ENCODE measurements at regions not wholly inside any gene's neighbourhood (a gene's known extent, or its start where the extent isn't known, plus 50 kb on each side); places are given as distances from the start of the nearest gene placed in this dataset.
"Not testable (repeated sequence)": the region's sequence is repeated elsewhere in the genome, so short reads cannot be mapped to it uniquely, and the experiment has no call there.

- DNase-seq: no peak
These were observed 427.1 kb upstream of the NOX3 start for GRCh38 chr6:155882527-155883333.

DNA sequence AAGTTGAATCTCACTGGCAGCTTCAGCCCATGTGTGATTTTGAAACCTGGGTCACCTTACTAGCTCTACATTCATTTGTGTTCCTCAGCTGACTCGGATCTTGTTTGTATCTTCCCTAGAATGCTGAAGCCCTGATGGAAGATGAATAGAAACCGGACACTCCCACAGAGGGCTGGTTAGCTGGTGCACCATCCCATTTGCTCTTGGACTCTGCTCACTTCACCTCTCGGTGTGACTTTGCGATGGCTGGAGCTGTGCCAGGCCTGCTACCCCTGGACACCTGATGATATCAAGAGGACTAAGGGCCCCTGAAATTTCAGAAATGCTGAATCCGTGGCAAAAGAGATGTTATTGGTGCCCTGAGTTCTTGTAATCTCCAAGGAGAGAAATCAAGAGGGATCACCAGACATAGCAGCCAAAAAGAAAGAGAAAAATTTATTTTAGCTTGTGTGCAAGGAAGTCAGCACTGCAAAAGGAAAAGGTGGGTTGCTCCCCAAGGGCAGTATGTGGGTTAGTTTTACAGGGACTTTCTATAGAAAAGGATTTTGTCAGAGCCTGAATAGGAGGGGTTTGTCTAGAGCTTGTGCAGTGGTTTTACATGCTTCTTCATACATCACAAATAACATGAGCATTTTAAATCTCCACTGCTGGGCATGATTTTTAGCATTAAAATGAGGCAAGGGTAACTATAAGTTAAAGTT, 426.3 kb upstream of the NOX3 start:
- DNase-seq: no peak

- no peak for DNase-seq
These were observed 425.3 kb upstream of the NOX3 start for GRCh38 chr6:155880900-155881299.

- DNase-seq: no peak
These were observed 417.3 kb upstream of the NOX3 start for GRCh38 chr6:155872961-155873360.

DNA sequence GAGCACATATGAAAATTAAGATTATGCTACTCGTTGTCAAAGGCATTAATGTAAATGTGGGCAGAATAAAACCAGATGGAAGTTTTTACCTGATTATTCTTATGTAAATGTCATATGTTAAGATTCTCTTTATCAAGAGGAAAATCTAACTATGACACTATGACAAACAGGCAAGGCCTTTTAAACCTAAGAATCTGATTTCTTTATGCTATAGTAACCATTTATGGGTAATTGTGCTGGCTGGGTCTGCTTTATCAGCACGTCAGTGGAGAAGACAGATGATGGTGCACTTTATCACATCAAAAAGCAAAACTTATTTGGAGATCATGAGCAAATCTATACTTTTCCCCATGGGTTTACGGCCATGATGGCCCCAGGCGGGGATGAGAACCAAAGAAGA, 412.0 kb upstream of the NOX3 start:
- no peak for DNase-seq

- not testable (repeated sequence) for DNase-seq
These were observed 411.2 kb upstream of the NOX3 start for GRCh38 chr6:155866676-155867390.

DNA sequence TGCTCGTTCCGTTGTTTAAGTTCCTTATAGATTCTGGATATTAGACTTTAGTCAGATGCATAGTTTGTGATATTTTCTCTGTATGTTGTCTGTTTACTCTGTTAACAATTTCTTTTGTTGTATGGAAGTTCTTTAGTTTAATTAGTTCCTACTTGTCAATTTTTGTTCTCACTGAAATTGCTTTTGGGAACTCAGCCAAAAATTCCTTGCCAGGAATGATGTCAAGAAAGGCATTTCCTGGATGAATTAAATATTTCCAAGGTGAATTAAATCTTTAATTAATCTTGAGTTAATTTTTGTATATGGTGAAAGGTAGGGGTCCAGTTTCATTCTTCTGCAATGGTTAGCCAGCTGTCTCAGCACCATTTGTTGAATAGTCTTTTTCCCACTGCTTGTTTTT, 406.2 kb upstream of the NOX3 start:
- no peak for DNase-seq

GRCh38 chr6:155858906-155859305, 403.3 kb upstream of the NOX3 start:
- not testable (repeated sequence) for DNase-seq

DNA sequence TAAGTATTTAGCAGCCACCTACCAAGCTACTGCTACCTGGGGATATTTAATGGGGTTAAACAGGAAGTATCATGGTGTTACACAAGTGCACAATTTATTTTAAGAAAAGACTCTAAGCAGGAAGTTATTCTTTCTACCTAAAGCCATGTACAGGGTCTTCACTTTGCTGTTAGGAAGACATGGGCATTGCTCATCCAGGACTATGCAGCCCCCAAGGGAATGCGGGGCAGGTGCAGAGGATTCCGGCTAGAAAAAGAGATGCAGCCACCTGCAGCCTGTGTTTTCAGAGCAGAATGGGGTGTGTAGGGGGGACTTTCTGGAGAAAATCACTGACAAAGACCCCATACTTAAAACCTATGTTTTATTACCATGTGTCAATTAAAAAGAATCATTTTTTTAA, 399.1 kb upstream of the NOX3 start:
- DNase-seq: no peak

DNA sequence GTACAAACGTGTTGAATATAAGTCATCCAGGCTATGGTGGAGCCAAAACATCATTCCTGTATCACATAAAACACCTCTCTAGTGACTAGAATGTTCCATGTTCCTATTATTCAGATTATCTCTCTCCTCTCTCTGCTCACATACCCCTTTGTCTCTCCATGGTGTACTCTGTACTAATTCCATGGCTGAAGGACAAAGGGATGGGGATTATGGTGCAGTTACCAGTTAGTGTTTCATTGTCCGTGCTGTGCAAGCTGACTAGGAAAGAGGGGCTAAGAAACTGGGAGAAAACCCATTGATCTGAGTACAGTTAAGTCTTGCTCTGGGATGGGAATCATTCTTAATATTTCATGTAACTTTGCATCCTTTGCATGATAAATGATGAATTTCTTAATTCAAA, 397.4 kb upstream of the NOX3 start:
- DNase-seq: no peak

DNA sequence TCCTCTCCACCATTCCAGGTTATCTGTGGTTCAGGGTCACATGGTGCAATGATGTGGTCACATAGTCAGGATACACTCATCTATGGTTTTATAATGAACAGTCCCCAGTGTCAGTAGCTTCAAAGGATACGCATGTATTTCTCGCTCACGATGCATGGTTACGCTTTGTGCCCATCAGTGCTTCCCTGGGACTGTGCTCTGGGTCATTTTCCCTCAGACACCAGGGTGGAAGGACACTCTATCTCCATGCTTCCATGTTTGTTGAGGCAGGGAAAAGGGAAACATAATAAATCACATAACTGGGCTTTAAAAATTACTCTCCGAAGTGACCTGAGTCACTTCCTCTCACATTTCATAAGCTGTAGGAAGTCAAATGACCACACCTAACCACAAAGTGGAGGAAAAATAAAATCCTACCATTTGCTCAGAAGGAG, 394.8 kb upstream of the NOX3 start:
- no peak for DNase-seq

DNA sequence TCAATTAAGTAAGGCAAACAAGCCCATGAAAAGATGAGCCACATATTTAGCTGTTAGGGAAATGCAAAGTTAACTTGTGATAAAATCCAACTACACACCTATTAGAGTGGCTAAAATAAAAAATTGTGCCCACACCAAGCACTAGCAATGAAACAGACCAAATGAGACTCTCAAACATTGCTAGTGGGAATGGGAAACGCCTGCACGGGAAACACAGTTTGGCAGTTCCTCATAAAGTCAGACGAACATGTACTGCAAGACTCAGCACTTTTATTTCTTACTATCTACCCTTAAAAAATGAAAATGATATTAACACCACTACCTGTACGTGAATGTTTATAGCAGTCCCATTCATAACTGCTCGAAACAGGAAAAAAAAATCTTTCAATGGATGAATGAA, 392.1 kb upstream of the NOX3 start:
- DNase-seq: no peak

DNA sequence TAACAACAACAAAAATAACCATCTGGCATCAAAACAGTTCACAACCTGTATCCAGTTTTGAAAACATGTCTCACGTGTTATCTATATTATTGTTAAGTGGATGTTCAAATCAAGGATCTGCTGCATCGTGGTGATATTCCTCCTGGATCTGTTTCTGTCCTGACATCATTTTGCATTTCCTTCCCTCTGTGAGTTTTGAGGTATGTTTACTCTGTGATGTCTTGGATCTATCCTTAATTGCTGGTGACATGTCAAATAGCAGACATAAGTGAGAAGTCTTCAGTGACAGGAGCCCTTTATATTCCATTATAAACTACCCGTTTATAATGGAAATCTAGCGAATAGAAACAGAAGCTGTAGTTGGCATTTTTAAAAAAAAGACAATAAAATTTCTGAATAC, 381.8 kb upstream of the NOX3 start:
- DNase-seq: no peak

DNA sequence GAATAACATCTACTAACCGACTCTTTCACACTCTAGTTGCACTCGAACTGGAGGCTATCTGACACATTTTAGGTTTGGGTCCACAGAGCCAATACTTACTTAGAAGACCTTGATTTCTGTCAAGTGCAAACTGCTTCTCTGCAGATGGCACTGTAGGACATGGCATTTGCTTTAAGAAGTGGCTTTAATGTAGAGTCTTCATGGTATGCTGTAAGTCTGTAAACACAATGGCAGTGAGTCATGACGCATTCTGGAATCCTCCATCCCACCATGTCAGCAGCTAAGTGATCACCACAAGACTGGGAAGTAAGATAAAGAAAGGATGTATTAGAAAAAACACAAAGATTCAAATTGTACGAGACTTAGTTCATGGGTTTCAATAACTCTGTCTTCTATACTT, 377.0 kb upstream of the NOX3 start:
- no peak for DNase-seq

DNA sequence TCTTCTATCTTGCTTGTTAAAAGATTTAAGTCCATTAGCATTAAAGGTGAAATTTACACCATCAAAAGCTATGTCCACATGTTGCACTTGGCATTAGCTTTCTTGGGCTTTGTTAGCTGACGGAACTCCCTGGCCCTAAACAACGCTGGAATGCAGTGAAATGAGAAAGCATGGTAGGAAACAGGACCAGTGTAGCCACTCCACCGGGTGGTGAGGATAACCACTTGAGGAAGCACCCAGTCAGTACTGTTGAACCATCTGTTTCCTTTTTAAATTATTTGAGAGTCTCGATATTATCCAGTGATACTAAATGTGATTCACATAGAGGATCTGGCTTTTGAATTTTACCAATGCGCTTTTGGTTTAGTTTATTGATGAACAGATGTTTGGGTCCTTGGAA, 374.9 kb upstream of the NOX3 start:
- no peak for DNase-seq

DNA sequence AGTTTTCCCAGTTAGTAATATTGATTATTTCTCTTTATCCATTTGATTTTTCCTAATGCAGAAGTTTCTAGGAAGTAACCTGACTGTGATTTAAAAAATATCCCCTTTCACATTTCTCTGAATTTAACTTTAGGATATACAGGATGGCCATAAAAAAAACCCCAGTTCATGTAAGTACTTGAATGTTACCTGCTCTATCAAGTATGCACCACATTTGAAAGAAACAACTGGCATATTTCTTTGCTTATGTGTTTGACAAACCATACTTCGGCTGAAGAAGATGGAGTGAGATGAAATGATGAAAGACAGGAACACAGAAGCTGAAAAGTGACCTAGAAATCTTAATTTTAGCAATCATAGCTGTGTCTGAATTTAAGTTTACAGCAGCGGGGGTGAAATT, 374.0 kb upstream of the NOX3 start:
- DNase-seq: no peak

- no peak for DNase-seq
These were observed 373.4 kb upstream of the NOX3 start for GRCh38 chr6:155828989-155829388.

DNA sequence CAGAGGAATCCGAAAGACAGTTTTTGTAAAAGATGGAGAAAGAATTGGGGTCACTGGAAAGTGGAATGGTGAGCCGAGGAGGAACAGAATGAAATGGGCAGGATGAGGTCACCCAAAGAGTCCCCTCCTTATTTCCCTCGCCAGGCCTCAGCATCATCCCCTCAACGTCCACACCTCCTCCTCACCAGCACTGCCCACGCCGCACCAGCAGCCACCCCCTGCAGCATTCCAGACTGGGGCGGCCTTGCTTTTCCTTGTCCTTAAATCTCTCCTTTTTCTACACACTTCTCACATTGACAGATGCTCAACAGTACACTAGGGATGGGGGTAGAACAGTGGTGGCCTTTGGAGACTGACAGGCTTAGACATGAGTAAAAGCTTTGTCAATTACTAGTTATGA, 363.1 kb upstream of the NOX3 start:
- no peak for DNase-seq

DNA sequence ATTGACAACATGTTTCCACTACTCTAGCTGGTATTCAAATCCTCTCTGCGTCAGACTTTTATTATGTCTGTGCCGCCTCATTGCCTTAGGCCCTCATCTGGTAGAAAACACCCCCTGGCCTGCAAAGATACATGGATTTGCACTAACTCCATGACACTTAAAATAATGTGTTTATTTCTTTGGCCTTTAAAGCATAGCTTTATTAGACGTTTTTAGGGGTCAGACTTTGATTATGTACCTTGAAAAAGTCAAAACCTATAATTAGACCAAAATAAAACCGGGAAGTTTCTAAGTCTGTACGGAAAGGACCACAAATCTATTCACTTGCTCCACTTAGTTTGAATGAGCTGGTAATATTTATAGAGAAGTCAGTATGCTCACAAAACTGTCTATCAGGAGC, 357.9 kb upstream of the NOX3 start:
- DNase-seq: no peak

DNA sequence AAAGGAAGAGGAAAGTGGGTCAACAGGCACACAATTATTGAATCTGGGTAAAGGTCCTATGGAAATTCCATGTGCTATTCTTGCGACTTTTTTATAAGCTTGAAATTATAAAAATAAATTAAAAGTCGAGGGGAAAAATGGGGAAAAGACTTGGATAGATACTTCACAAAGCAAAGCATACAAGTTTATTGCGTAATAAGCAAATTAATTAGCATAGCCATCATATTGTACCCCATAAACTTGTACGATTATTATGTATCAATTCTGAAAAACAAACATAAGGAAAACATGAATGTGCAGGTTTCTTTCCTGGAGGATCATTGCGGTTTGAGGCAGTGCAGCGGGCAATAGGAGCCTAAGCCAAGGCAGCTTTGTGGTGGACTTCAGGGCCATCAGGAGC, 351.6 kb upstream of the NOX3 start:
- no peak for DNase-seq

GRCh38 chr6:155801046-155801445, 345.4 kb upstream of the NOX3 start:
- no peak for DNase-seq

DNA sequence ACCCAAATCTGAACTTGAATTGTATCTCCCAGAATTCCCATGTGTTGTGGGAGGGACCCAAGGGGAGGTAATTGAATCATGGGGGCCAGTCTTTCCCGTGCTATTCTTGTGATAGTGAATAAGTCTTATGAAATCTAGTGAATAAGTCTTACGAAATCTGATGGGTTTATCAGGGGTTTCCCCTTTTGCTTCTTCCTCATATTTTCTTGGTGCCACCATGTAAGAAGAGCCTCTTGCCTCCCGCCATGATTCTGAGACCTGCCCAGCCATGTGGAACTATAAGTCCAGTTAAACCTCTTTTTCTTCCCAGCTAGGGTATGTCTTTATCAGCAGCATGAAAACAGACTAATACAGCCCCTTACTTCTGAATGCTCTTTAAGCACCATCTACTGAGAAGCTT, 343.2 kb upstream of the NOX3 start:
- not testable (repeated sequence) for DNase-seq

DNA sequence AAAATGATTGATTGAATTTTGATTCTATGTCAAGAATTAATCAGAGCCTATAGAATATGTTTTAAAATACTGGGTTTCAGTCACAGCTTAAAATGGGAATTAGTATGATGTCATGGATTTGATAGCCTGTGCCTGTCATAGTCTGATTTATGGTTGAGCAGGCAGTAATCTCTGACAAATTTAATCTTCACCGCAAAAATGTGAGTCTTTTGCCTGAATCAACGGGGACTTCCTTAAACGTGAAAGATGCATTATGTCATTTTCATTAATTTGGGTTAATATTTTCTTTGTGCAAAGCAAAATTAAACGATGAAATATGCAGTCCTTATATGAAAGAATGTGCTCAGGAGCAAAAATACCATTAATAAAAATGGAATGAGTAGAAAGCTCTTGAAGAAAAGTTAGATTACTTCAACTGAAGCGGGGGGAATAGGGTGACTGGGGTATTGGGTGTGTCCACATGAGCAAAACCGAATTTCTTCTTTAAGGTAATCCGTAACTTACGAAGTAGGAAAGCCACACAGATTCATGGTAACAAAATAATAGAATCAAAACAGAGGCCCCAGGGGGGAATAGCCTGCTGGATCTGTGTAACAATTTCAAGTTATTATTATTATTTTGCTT, 339.6 kb upstream of the NOX3 start:
- DNase-seq: no peak

DNA sequence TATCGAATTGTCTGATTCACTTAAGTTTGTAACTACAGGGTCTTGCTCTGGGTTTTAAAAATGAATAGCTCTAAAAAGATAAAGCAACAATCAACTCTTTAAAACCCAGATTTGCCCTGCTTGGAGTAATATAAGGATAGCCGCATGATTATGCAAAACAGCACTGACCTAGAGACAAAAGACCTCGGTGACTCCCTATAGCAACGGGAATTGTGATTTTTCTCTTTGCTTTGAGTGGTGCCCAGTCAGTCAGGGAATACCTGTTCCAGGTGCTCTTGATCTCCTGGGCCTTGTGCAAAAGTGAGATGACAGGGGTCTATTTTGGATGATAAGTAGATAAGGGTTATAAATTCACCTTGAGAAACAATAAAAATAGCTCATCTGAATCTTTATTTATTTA, 336.3 kb upstream of the NOX3 start:
- no peak for DNase-seq

All from GF-D8 (cell line).